ENCODE measurements at regions not wholly inside any gene's neighbourhood (a gene's known extent, or its start where the extent isn't known, plus 50 kb on each side); places are given as distances from the start of the nearest gene placed in this dataset.

DNA sequence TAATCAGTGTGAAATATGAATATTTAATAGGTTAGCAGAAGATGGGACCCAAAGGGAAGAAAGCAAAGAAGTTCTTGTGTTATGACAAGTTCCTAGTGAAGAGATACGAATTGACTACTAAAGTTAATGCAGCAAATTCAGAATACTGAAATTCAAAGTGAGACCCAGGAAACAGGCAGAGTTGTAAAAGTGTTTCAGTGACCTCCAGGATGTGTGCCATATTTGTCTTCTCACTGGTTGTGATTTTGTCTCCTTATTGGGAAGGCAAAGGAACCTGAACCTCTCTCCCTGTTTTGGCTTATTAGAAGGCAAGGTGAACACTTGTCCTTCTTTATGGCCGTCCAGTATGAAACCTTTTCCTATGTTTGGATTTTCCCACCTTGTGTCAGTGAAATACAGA, 51.8 kb upstream of the DTNBP1 start:
- DNase-seq, result no peak

DNA sequence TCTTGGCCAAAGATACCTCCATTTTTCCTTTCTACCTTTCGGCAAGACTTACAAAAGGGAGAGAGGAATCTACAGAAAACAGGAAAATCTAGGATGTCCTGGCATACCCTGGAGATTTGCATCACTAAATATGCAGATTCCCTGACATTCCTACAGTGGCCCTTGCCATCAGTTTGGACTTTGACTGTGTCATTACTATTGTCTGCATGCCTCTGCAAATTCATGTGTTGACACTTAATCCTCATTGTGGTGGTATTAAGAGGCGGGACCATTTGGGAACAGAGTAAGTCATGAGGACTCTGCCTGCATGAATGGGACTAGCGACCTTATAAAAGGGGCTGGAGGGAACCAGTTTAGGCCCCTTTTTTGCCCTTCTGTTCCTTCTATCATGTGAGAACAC, 50.5 kb upstream of the DTNBP1 start:
- DNase-seq, result no peak

DNA sequence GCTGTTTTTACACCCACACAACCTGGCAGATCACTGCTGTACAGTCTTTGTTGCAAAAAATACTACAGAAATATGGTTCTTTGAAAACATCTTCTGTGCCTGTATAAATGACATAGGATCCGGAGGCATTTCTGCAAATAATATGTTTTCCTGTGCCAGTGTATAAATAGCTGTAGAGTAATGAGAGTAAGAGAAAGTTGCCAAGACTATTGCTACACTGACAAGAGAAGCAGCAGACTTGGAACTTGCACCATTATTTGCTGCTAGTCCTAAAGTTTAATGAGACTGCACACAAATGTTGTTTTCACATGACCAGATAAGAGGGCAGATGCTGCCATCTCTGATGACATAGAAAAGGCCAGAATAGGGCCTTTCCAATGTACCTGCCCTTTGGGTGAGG, 50.0 kb upstream of the DTNBP1 start:
- no peak for DNase-seq

Measured in NCI-H1436 treated with DMSO at 0.1 percent for 48 hours (cell line).